GM12801 (cell line): ENCODE measurements at regions not wholly inside any gene's neighbourhood (a gene's known extent, or its start where the extent isn't known, plus 50 kb on each side); places are given as distances from the start of the nearest gene placed in this dataset.

Experiments
- TF ChIP-seq, protein P1 (sequence below): IDR thresholded peaks from one replicate; pipeline ENCODE4 v1.5.1; 2011; ENCODE audit warnings: control low read depth; ENCODE audit not compliant: insufficient read length; ENCODE audit errors: extremely low read depth

DNA sequence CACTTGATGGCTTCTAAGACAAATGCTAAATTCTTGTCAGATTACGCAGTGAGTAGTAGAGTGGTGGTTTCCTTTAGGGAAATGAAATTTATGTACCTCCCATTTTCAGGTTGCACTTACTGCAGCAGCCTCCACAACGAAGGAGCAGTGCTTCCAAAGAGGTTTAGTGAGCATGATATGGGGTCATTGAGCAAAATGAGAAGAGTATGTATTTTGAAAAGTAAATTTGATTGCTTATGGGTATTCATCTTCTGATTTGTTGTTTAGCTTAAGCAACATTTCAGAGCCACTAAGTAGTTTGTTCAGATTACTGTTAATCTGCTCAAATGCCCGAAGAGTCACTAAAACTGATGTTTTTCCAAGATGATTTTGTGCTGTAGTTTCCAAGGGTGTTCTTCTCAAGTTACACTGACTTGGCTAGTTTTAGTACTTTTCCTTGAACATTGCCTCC is 493.6 kb downstream of the PCNX1 start:
- TF ChIP-seq, protein P1, sequence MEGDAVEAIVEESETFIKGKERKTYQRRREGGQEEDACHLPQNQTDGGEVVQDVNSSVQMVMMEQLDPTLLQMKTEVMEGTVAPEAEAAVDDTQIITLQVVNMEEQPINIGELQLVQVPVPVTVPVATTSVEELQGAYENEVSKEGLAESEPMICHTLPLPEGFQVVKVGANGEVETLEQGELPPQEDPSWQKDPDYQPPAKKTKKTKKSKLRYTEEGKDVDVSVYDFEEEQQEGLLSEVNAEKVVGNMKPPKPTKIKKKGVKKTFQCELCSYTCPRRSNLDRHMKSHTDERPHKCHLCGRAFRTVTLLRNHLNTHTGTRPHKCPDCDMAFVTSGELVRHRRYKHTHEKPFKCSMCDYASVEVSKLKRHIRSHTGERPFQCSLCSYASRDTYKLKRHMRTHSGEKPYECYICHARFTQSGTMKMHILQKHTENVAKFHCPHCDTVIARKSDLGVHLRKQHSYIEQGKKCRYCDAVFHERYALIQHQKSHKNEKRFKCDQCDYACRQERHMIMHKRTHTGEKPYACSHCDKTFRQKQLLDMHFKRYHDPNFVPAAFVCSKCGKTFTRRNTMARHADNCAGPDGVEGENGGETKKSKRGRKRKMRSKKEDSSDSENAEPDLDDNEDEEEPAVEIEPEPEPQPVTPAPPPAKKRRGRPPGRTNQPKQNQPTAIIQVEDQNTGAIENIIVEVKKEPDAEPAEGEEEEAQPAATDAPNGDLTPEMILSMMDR: no peak

DNA sequence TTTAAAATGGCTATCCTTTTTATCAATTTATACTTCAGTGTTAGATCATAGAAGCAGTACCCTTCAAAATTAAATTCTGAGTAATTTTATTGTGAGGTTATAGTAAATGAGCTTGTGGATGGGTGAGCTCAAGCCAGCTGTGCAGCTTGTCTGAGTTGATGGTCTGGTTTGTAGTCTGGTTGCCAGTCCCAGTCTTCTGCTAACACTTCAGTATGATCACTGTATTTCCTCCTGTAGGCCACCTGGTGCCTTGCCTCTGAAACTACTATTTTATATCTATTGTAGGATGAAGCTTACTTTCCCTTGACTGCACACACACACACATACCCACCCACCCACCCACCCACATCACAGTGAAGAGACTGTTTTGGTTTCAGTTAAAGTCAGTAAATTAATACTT is 496.4 kb downstream of the PCNX1 start:
- TF ChIP-seq, protein P1: no peak

DNA sequence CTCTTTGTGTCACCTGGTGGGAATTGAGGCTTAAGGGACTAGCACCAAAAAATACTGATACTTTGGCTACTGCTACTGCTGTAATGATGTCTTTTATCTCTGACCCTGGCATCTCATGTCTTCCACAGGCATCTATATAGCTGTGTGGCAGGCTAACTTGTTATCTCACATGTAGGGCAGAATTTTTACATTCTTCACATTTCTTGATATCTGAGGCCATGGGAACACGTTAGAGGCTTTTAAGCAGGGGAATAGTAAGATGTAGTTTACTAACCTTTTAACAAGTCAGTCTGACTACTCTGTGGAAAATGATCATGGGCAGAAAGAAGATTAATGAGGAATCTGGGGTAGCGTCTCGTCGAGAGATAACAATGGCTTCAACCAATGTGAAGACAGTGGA is 498.4 kb downstream of the PCNX1 start:
- TF ChIP-seq, protein P1: no peak

GRCh38 chr14:71408362-71409030 is 501.2 kb downstream of the PCNX1 start:
- TF ChIP-seq, protein P1: no peak

DNA sequence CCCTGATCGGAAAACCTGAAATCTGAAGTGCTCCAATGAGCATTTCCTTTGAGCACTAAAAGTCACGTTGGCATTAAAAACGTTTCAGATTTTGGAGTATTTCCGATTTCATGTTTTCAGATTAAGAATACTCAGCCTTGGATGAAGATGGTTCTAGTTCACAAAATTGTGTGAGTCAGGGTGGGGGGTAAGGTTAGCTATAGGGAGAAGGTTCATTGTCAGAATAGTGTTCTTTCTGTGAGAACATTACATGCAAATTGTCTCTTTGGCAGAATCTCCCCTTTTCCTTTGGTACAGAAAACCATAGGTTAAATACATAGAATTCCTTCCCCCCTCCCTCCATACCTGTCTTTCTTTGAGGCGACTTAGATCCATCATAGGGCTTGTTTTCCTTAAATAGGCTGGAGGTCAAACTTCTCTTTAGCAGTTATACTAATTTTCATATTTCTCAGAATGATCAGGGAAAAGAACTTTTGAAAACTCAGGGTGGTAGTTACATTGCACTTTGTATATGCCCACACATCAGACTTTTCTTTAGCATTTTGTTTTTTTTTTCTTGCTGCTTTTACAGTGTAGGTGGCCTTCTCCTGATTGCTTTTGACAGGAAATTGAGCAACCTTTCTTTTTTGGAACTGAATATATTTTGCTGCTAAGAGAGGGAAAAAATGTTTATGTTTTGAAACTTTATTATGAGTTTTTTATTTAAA is 503.5 kb downstream of the PCNX1 start:
- TF ChIP-seq, protein P1: no peak

DNA sequence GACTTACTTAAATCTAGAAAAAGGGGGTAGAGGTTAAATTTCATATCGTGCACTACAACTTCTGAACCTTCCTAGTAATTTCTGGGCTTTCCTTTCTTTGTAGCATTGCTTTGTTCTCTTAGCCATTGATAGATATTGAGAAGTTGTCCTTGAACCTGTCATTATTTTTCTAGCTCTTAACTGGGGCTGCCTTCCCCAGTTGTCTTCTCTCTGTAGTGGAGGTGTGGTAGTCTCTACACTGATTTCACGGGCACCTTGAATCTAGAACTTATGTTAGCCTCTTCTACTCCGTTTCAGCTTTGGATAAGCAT is 504.0 kb downstream of the PCNX1 start:
- TF ChIP-seq, protein P1: no peak

DNA sequence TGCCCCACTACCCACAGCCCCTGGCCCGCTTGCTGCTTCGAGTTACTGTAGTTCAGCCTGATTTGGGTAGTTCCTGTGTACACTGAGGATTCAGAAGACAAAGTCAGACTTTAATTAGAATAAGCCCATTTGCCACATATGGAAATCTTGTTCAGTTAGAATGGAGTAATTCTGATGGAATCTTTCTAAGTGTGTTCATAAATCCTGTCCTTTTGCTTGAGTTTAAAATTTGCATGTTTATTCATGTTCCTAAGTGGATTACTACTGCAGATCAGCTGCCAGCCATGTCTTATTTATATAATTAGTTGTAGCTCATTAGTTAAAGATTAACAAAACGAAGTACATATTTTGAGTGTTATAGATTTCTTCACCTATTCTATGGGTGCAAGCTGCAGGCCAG is 504.5 kb downstream of the PCNX1 start:
- TF ChIP-seq, protein P1: no peak
